NCI-H748 (cell line): ENCODE measurements at regions not wholly inside any gene's neighbourhood (a gene's known extent, or its start where the extent isn't known, plus 50 kb on each side); places are given as distances from the start of the nearest gene placed in this dataset.
"Not testable (repeated sequence)": the region's sequence is repeated elsewhere in the genome, so short reads cannot be mapped to it uniquely, and the experiment has no call there.

Experiments used
- DNase-seq: peaks from one replicate; lab custom pipeline; 2025; ENCODE audit not compliant: unreplicated experiment; lab: John Stamatoyannopoulos, UW

GRCh38 chr5:96110300-96110699 lies 148.6 kb upstream of the ELL2 start:
- DNase-seq: no peak

- not testable (repeated sequence) for DNase-seq
Measured at GRCh38 chr5:96108629-96109028, 147.0 kb upstream of the ELL2 start.

DNA sequence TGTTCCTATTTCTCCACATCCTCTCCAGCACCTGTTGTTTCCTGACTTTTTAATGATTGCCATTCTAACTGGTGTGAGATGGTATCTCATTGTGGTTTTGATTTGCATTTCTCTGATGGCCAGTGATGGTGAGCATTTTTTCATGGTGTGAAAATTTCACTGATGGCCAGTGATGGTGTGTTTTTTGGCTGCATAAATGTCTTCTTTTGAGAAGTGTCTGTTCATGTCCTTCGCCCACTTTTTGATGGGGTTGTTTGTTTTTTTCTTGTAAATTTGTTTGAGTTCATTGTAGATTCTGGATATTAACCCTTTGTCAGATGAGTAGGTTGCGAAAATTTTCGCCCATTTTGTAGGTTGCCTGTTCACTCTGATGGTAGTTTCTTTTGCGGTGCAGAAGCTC lies 142.2 kb upstream of the ELL2 start:
- DNase-seq: not testable (repeated sequence)

- DNase-seq: no peak
Measured at GRCh38 chr5:96101358-96102089, 139.9 kb upstream of the ELL2 start.

- not testable (repeated sequence) for DNase-seq
Measured at GRCh38 chr5:96097488-96097887, 135.8 kb upstream of the ELL2 start.

DNA sequence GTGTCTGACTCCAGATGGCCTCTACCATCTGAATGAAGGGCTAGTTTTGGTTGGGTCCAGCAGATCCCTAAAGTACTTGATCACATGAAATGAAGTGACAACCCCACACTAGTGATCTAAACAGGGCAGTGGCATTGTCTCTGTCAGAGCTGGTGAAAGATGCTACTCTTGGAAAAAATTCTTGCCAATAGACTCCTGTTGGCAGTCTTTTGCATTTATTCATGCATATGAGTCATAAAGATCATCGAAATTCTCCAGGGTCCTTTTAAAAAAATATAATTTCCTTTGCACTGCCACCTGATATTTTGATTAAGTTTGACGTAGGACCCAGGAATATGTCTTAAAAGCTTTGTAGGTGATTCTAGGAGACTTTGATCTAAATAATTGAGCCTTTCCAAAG lies 135.1 kb upstream of the ELL2 start:
- no peak for DNase-seq

GRCh38 chr5:96094904-96095303 lies 133.3 kb upstream of the ELL2 start:
- DNase-seq: no peak

DNA sequence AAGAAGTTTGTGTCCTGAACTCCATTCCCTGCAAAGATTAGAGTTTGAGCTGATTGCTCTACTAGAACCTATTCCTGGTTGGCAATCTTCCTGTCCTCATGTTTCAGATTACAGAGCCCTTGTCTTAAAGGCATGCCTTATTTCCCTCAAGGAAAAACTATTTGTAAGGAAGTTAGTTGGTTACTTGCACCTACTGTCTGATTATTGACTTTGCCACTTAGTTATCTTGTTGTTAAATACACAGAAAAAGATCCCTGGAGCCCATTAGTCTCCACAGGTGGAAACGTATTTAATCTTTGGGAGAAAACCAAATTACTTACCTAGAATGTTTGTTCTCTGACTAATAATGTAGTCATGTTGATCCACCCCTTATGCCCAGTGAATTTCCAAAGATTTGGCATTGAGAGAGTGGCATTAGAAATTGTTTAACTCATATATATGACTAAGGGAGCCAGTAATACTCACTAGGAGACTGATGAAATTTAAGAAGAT lies 132.3 kb upstream of the ELL2 start:
- no peak for DNase-seq

DNA sequence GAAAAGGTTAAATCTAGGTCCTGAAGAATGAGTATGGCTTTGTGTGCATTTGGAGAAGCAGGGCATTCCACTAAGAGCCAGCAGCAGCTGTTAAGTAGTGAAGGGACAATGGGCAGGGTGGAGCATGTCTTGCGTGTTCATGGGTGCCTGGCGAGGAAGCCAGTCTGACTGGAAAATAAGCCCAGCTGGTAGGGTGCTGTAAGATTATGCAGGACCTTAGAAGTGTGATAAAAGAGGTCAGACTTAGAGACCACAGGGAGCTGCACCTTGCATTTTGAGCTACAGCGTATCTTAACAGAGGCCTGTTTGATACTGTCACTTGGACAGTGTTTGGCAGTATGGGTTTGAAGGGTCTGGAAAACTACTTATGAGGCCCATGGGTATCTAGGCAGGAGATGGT lies 131.7 kb upstream of the ELL2 start:
- DNase-seq: no peak

DNA sequence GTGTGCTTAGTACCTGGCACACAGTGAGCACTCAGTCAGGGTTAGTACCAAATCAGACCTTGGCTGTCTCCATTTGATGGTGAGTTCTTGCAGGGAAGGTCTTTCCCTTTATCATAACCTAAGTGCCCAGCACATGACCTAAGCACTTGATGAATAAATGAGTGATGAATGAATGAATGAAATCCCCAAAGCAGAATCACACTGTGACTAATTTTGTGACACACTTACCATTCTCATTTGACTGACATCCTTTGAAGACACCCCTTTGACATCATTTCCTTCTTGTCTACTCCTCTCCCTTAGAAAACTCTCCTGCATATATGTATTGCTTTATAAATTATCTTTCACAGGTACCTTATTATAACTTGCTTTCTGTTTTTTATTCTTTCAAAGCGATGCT lies 130.2 kb upstream of the ELL2 start:
- DNase-seq: no peak

DNA sequence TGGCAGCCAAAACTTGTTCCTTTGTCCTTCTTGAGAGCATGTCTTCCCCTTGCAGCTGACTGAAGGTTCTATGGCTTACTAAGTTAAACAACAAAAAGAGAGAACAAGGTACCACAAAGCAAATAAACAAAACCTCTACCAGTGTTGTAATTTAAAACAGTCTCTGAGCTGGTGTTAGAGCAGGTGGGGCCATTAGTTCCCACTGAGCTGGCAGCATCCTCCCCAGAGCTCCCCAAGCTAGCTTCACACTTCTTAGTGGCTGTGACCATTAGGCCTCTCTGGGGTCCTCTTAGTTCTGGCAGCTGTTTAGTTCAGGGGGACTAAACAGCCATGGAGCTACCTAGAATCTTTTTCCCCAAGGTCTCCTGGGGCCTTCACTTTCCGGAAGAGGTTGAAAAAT lies 128.6 kb upstream of the ELL2 start:
- DNase-seq: no peak

GRCh38 chr5:96088706-96089498 lies 127.3 kb upstream of the ELL2 start:
- no peak for DNase-seq

- no peak for DNase-seq
Measured at GRCh38 chr5:96087939-96088338, 126.3 kb upstream of the ELL2 start.

- DNase-seq: no peak
Measured at GRCh38 chr5:96084874-96085506, 123.3 kb upstream of the ELL2 start.

- DNase-seq: no peak
Measured at GRCh38 chr5:96083361-96083881, 121.8 kb upstream of the ELL2 start.

- DNase-seq: no peak
Measured at GRCh38 chr5:96081276-96081858, 119.7 kb upstream of the ELL2 start.

DNA sequence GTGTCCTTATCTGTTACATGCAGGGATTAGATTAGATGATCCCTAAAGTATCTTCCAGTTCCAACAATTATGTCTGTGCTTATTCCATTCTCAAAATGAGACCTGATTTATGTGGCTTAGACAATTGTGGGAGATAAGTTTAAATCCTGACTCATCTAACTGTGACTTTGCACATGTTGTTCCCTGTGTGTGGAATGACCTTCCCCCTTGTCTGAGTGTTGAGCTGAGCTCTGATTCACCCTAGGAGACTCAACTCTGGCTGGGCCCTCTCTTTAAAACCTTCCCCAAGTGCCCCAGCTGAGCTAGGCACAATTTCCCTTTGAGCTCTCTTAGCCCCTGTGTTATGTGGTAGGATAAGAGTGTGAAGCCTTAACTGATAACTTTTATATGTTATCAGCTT lies 118.9 kb upstream of the ELL2 start:
- no peak for DNase-seq

DNA sequence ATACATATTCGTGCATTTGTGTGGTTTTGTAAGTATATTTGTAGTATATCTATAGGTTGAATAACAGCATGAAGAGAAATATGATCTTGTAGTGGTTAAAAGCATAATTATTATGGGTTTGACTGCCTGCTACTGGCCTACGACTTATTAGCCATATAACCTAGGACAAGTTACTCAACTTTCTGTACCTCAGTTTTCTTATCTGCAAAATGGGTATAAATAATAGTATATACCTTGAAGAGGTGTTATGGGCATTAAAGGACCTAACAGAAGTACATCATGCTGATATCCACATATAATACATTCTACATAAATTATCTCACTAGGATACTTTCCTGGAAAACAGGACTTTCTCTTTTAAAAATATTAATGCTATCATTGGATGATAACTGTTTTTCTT lies 118.3 kb upstream of the ELL2 start:
- no peak for DNase-seq

- no peak for DNase-seq
Measured at GRCh38 chr5:96079075-96079474, 117.4 kb upstream of the ELL2 start.

GRCh38 chr5:96076451-96076850 lies 114.8 kb upstream of the ELL2 start:
- no peak for DNase-seq

DNA sequence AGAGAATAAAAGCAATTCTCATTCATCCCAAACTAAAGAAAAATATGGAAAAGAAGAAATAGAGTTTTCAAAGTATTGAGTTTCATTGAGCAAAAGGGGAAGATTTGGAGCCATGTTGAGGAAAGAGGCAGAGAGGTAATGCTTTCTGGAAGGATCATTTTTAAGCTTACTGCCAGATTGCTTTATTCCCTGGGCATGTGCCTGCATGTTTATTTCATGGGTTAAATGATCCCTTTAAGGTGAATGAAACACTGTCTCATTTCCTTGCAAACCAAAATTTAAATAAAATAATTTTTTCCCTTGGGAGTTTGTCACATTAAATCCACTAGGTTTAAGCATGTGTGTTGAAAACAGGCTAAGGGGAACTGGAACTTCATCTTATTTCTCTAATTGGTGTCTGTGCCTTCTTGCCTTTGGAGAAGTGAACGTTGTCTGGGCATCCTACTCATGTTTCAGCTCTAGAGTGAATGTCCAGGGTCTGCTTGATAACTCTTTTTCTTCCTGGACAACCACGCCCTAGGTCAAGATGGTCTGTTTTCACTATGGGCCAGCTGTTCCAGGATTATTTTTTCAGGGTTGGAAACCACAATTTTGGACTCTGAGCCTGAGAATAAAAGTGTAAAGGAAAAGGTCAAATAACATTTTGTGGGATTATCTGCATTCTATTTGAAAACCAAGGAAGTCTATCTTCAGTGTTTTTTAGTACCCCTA lies 114.1 kb upstream of the ELL2 start:
- DNase-seq: no peak
